RWPE2 (cell line): ENCODE measurements at regions not wholly inside any gene's neighbourhood (a gene's known extent, or its start where the extent isn't known, plus 50 kb on each side); places are given as distances from the start of the nearest gene placed in this dataset.

Experiments
- ATAC-seq: fragments of 200-7000 bp; cut with Tn5 transposase; 3 replicates; pipeline ENCODE4 v1.9.1; 2021; ENCODE audit warnings: low read depth
- DNase-seq: peaks from one replicate; pipeline ENCODE4 v3.0.0-alpha.2; 2020; ENCODE audit warnings: low spot score
- H3K27ac ChIP-seq: fragments of 450-650 bp; 2 replicates; pipeline ENCODE4 v1.5.1; 2017; ENCODE audit warnings: mild to moderate bottlenecking; ENCODE audit not compliant: poor library complexity, severe bottlenecking
- H3K27me3 ChIP-seq: fragments of 250-450 bp; sonication (Bioruptor Pico); 2 replicates; pipeline ENCODE4 v1.5.1; 2021; ENCODE audit warnings: mild to moderate bottlenecking, moderate library complexity; ENCODE audit not compliant: insufficient read depth, poor library complexity, severe bottlenecking
- H3K36me3 ChIP-seq: fragments of 250-450 bp; sonication (Bioruptor Pico); 2 replicates; pipeline ENCODE4 v1.5.1; 2020; ENCODE audit warnings: low read depth, mild to moderate bottlenecking, moderate library complexity
- H3K4me1 ChIP-seq: fragments of 250-450 bp; sonication (Bioruptor Pico); 2 replicates; pipeline ENCODE4 v1.5.1; 2021; ENCODE audit warnings: mild to moderate bottlenecking, moderate library complexity; ENCODE audit not compliant: insufficient read depth, poor library complexity, severe bottlenecking
- H3K4me3 ChIP-seq: fragments of 250-450 bp; sonication (Bioruptor Pico); 2 replicates; pipeline ENCODE4 v1.5.1; 2021; ENCODE audit warnings: mild to moderate bottlenecking, moderate library complexity; ENCODE audit not compliant: severe bottlenecking
- H3K9me3 ChIP-seq: fragments of 250-450 bp; sonication (Bioruptor Pico); 2 replicates; pipeline ENCODE4 v1.5.1; 2021; ENCODE audit warnings: mild to moderate bottlenecking, moderate library complexity; ENCODE audit not compliant: severe bottlenecking
- CTCF ChIP-seq: fragments of 450-650 bp; IDR thresholded peaks from one replicate; pipeline ENCODE4 v1.5.1; 2017; ENCODE audit warnings: mild to moderate bottlenecking, moderate library complexity; ENCODE audit not compliant: poor library complexity, severe bottlenecking

GRCh38 chr3:144242747-144243146, 271.1 kb downstream of the DIPK2A start:
- TF ChIP-seq CTCF, result no peak
- H3K9me3 ChIP-seq, result no peaks in the 10 kb centered on the region
- no peak overlapping the region for H3K4me3 ChIP-seq
- no peak overlapping the region for H3K27ac ChIP-seq
- no peaks in the 10 kb centered on the region for H3K4me1 ChIP-seq
- ATAC-seq (no peak), DNase-seq (no peak)
- H3K27me3 ChIP-seq, result no peaks in the 10 kb centered on the region
- no peaks in the 10 kb centered on the region for H3K36me3 ChIP-seq

- ATAC-seq, result no peak
- Histone ChIP-seq H3K4me1 (no peaks in the 10 kb centered on the region), H3K36me3 (no peaks in the 10 kb centered on the region), H3K4me3 (no peak overlapping the region), H3K27ac (no peak overlapping the region), H3K9me3 (no peaks in the 10 kb centered on the region), H3K27me3 (no peaks in the 10 kb centered on the region)
- DNase-seq, result no peak
- TF ChIP-seq CTCF, result no peak
These were observed 273.0 kb downstream of the DIPK2A start for GRCh38 chr3:144244662-144245061.

DNA sequence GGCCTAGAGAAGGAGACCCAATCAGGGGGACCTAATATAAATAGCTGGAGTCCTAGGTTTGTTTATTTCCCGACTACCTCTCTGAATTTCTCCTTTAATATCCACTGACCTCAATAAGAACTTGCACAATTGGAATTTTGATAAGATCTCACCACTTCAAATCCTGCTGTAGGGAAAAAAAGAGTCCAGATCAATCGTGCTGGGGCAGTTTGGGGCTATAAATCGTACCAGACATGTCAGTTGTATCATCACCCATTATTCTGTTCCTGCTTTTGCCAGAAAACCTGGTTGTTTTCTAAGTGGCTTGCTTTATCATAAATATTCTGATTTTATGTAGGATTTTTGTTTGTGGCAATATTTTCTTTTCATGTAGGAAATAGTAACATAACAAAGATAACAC, 281.3 kb downstream of the DIPK2A start:
- Histone ChIP-seq H3K4me3 (no peak overlapping the region), H3K9me3 (no peaks in the 10 kb centered on the region)
- no peak for DNase-seq

DNA sequence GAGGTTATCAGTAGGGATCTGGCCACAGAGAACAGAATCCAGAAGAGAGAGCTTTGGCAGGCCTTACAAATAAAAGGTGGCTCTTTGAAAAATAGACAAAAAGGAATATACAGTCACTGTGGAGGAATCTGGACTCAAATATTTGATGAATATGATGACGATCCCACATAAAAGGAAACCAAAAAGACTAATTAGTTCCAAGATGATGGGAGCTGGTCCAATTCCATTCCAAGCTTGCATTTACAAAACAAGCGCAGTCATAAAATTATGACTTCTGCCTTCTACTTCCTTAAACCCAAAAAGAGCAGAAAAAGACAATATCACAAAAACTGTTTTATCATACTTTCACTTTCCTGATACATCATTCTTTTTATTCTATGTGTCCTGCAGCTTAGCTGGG, 285.8 kb downstream of the DIPK2A start:
- DNase-seq (no peak), ATAC-seq (no peak)
- Histone ChIP-seq H3K27me3 (no peaks in the 10 kb centered on the region), H3K9me3 (no peaks in the 10 kb centered on the region), H3K4me3 (no peak overlapping the region), H3K4me1 (no peaks in the 10 kb centered on the region), H3K27ac (no peak overlapping the region), H3K36me3 (no peaks in the 10 kb centered on the region)
- TF ChIP-seq CTCF, result no peak

More for the DNA sequence above, 281.3 kb downstream of the DIPK2A start:
- Histone ChIP-seq H3K4me1 (no peaks in the 10 kb centered on the region), H3K36me3 (no peaks in the 10 kb centered on the region), H3K27ac (no peak overlapping the region), H3K27me3 (no peaks in the 10 kb centered on the region)
- ATAC-seq, result no peak
- TF ChIP-seq CTCF, result no peak

DNA sequence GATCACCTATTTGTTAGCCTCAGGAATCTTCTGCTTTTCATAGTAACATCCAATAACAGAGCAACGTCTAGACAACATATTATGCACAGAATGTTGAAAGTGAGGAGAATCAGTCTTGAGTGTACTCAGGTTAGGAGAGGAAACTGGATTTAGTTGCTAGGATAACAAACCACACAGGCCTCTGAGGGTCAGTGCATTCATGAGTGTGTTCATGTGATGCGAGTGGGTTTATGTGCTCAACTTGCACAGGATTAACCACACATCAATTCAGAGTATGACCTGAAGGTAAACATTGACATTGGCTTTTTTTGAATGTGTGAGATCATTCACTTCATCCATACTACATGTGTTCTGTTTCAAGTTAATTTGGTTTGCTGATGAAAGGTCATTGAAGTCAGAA, 287.6 kb downstream of the DIPK2A start:
- no peaks in the 10 kb centered on the region for H3K36me3 ChIP-seq
- no peaks in the 10 kb centered on the region for H3K27me3 ChIP-seq
- DNase-seq (no peak), ATAC-seq (no peak)
- TF ChIP-seq CTCF, result no peak
- H3K4me3 ChIP-seq, result no peak overlapping the region
- H3K4me1 ChIP-seq, result no peaks in the 10 kb centered on the region
- H3K27ac ChIP-seq, result no peak overlapping the region
- H3K9me3 ChIP-seq, result no peaks in the 10 kb centered on the region
